GM04504 (cell line): ENCODE measurements at regions not wholly inside any gene's neighbourhood (a gene's known extent, or its start where the extent isn't known, plus 50 kb on each side); places are given as distances from the start of the nearest gene placed in this dataset.
"Not testable (repeated sequence)": the region's sequence is repeated elsewhere in the genome, so short reads cannot be mapped to it uniquely, and the experiment has no call there.

Experiments used
- DNase-seq: peaks from one replicate; pipeline ENCODE4 v3.0.0-alpha.2; 2012; ENCODE audit warnings: low read depth

- DNase-seq = no peak
Measured at GRCh38 chr5:14942212-14942611, 70.6 kb upstream of the ANKH start.

- DNase-seq = no peak
Measured at GRCh38 chr5:14937254-14937653, 65.7 kb upstream of the ANKH start.

GRCh38 chr5:14936588-14936987, 65.0 kb upstream of the ANKH start:
- no peak for DNase-seq

- DNase-seq = no peak
Measured at GRCh38 chr5:14935341-14935740, 63.8 kb upstream of the ANKH start.

- DNase-seq = no peak
Measured at GRCh38 chr5:14932902-14933469, 61.4 kb upstream of the ANKH start.

- no peak for DNase-seq
Measured at GRCh38 chr5:14930486-14930885, 58.9 kb upstream of the ANKH start.

GRCh38 chr5:14929293-14930065, 57.9 kb upstream of the ANKH start:
- DNase-seq = no peak

- no peak for DNase-seq
Measured at GRCh38 chr5:14928661-14929060, 57.1 kb upstream of the ANKH start.

GRCh38 chr5:14925326-14925725, 53.7 kb upstream of the ANKH start:
- DNase-seq = no peak

- not testable (repeated sequence) for DNase-seq
Measured at GRCh38 chr5:14922952-14923351, 51.4 kb upstream of the ANKH start.

GRCh38 chr5:14922456-14922855, 50.9 kb upstream of the ANKH start:
- DNase-seq = no peak
